Neural cell (in vitro differentiated cells): ENCODE measurements at regions not wholly inside any gene's neighbourhood (a gene's known extent, or its start where the extent isn't known, plus 50 kb on each side); places are given as distances from the start of the nearest gene placed in this dataset.

Experiments
- H2AFZ ChIP-seq: fragments of 200-600, 300-800 bp; sonication (generic), shearing (Covaris generic); 2 replicates; pipeline ENCODE4 v1.6.0; 2014; ENCODE audit warnings: low read depth, mild to moderate bottlenecking, antibody characterized with exemption, low read length, moderate library complexity
- H3F3A ChIP-seq: fragments of 200-600 bp; shearing (Covaris generic); 2 replicates; pipeline ENCODE4 v1.6.1; 2016; ENCODE audit warnings: mild to moderate bottlenecking, moderate library complexity, mixed read lengths, antibody characterized with exemption, low read length; ENCODE audit not compliant: insufficient read depth, poor library complexity, severe bottlenecking
- H3K27ac ChIP-seq: fragments of 200-600, 300-800 bp; sonication (generic), shearing (Covaris generic); 2 replicates; pipeline ENCODE4 v1.5.1; 2014; ENCODE audit warnings: mild to moderate bottlenecking, low read length, moderate library complexity
- H3K27me3 ChIP-seq: fragments of 300-800, 200-600 bp; sonication (generic), shearing (Covaris generic); 2 replicates; pipeline ENCODE4 v1.6.0; 2014; ENCODE audit warnings: mild to moderate bottlenecking, low read depth, low read length, moderate library complexity; ENCODE audit not compliant: insufficient read depth
- H3K36me3 ChIP-seq: fragments of 300-800, 200-600 bp; sonication (generic), shearing (Covaris generic); 2 replicates; pipeline ENCODE4 v1.5.1; 2014; ENCODE audit warnings: mild to moderate bottlenecking, antibody characterized with exemption, low read length, moderate library complexity; ENCODE audit not compliant: insufficient read depth
- H3K4me2 ChIP-seq: fragments of 300-800, 200-600 bp; sonication (generic), shearing (Covaris generic); 2 replicates; pipeline ENCODE4 v1.6.0; 2014; ENCODE audit warnings: mild to moderate bottlenecking, low read length
- H3K4me3 ChIP-seq: fragments of 300-800, 200-600 bp; sonication (generic), shearing (Covaris generic); 2 replicates; pipeline ENCODE4 v1.5.1; 2014; ENCODE audit warnings: mild to moderate bottlenecking, low read length, moderate library complexity
- H3K79me2 ChIP-seq: fragments of 200-600 bp; shearing (Covaris generic); replicated peaks from 2 replicates; pipeline ENCODE4 v1.6.0; 2014; ENCODE audit warnings: mild to moderate bottlenecking, low read length, moderate library complexity; ENCODE audit not compliant: insufficient read depth
- H3K9ac ChIP-seq: fragments of 300-800, 200-600 bp; sonication (generic), shearing (Covaris generic); 2 replicates; pipeline ENCODE4 v1.6.1; 2016; ENCODE audit warnings: mild to moderate bottlenecking, low read length, mixed read lengths
- H3K9me2 ChIP-seq: fragments of 200-600 bp; shearing (Covaris generic); 2 replicates; pipeline ENCODE4 v1.6.1; 2016; ENCODE audit warnings: mild to moderate bottlenecking, low read length, mixed read lengths; ENCODE audit not compliant: insufficient read depth
- H3K9me3 ChIP-seq: fragments of 200-600, 300-800 bp; sonication (generic), shearing (Covaris generic); 2 replicates; pipeline ENCODE4 v1.6.1; 2016; ENCODE audit warnings: mild to moderate bottlenecking, mixed run types, low read length, moderate library complexity, mixed read lengths
- H4K20me1 ChIP-seq: fragments of 200-600 bp; shearing (Covaris generic); 2 replicates; pipeline ENCODE4 v1.6.1; 2016; ENCODE audit warnings: mild to moderate bottlenecking, mixed run types; ENCODE audit not compliant: insufficient read depth
- EP300 ChIP-seq: fragments of 450-650 bp; conservative IDR thresholded peaks from 2 replicates; pipeline ENCODE4 v1.6.1; 2014; ENCODE audit warnings: antibody characterized with exemption, mild to moderate bottlenecking, moderate library complexity; ENCODE audit not compliant: poor library complexity, severe bottlenecking
- EZH2 ChIP-seq: fragments of 200-600, 300-800 bp; shearing (Covaris generic), sonication (generic); IDR thresholded peaks from 2 replicates; pipeline ENCODE4 v1.6.1; 2014; ENCODE audit warnings: antibody characterized with exemption, low read length, borderline replicate concordance, mild to moderate bottlenecking; ENCODE audit not compliant: insufficient read depth, poor library complexity, severe bottlenecking
- MXI1 ChIP-seq: fragments of 450-650 bp; conservative IDR thresholded peaks from 2 replicates; pipeline ENCODE4 v1.6.1; 2014; ENCODE audit warnings: antibody characterized with exemption, mild to moderate bottlenecking; ENCODE audit not compliant: poor library complexity, severe bottlenecking
- POLR2AphosphoS5 ChIP-seq: IDR thresholded peaks from 2 replicates; pipeline ENCODE4 v1.6.1; 2012
- SMC3 ChIP-seq: fragments of 450-650 bp; conservative IDR thresholded peaks from 2 replicates; pipeline ENCODE4 v1.6.1; 2014; ENCODE audit warnings: antibody characterized with exemption, mild to moderate bottlenecking, moderate library complexity; ENCODE audit not compliant: poor library complexity
- TF ChIP-seq, protein P1 (sequence below): IDR thresholded peaks from 2 replicates; pipeline ENCODE4 v1.6.1; 2012; ENCODE audit warnings: borderline replicate concordance
- TF ChIP-seq, protein P2 (sequence below): fragments of 450-650 bp; IDR thresholded peaks from 2 replicates; pipeline ENCODE4 v1.5.1; 2014; ENCODE audit warnings: antibody characterized with exemption, mild to moderate bottlenecking, moderate library complexity; ENCODE audit not compliant: poor library complexity, severe bottlenecking

DNA sequence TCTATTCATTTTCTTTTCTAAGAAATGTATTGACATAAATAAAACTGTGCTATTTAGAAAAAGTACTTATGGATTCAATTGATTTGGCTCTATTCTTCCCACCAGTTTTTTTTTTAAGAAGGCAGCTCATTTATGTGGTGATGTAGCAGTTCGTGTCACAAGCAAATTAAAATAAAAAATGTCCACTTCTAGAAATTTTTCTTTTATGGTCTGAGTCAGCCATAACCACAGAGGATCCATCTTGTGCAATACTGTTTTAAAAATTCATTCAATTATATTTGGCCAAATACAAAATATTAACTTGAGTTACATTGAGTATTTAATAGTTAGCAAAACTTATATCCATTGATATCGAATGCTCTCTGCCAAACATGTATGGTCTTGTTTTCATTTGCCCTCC, 207.9 kb upstream of the FAT1 start:
- H3K4me3 ChIP-seq: no peak overlapping the region
- no peaks in the 10 kb centered on the region for H3K36me3 ChIP-seq
- H3F3A ChIP-seq: no peaks in the 10 kb centered on the region
- H3K9me3 ChIP-seq: peaks cover 7% of the 10 kb centered on the region
- H3K9me2 ChIP-seq: no peaks in the 10 kb centered on the region
- no peak overlapping the region for H3K27ac ChIP-seq
- H3K27me3 ChIP-seq: no peaks in the 10 kb centered on the region
- TF ChIP-seq EZH2 (no peak), POLR2AphosphoS5 (no peak), SMC3 (no peak)
- TF ChIP-seq, protein P1, sequence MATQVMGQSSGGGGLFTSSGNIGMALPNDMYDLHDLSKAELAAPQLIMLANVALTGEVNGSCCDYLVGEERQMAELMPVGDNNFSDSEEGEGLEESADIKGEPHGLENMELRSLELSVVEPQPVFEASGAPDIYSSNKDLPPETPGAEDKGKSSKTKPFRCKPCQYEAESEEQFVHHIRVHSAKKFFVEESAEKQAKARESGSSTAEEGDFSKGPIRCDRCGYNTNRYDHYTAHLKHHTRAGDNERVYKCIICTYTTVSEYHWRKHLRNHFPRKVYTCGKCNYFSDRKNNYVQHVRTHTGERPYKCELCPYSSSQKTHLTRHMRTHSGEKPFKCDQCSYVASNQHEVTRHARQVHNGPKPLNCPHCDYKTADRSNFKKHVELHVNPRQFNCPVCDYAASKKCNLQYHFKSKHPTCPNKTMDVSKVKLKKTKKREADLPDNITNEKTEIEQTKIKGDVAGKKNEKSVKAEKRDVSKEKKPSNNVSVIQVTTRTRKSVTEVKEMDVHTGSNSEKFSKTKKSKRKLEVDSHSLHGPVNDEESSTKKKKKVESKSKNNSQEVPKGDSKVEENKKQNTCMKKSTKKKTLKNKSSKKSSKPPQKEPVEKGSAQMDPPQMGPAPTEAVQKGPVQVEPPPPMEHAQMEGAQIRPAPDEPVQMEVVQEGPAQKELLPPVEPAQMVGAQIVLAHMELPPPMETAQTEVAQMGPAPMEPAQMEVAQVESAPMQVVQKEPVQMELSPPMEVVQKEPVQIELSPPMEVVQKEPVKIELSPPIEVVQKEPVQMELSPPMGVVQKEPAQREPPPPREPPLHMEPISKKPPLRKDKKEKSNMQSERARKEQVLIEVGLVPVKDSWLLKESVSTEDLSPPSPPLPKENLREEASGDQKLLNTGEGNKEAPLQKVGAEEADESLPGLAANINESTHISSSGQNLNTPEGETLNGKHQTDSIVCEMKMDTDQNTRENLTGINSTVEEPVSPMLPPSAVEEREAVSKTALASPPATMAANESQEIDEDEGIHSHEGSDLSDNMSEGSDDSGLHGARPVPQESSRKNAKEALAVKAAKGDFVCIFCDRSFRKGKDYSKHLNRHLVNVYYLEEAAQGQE: no peak
- TF ChIP-seq, protein P2, sequence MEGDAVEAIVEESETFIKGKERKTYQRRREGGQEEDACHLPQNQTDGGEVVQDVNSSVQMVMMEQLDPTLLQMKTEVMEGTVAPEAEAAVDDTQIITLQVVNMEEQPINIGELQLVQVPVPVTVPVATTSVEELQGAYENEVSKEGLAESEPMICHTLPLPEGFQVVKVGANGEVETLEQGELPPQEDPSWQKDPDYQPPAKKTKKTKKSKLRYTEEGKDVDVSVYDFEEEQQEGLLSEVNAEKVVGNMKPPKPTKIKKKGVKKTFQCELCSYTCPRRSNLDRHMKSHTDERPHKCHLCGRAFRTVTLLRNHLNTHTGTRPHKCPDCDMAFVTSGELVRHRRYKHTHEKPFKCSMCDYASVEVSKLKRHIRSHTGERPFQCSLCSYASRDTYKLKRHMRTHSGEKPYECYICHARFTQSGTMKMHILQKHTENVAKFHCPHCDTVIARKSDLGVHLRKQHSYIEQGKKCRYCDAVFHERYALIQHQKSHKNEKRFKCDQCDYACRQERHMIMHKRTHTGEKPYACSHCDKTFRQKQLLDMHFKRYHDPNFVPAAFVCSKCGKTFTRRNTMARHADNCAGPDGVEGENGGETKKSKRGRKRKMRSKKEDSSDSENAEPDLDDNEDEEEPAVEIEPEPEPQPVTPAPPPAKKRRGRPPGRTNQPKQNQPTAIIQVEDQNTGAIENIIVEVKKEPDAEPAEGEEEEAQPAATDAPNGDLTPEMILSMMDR: no peak
- no peaks in the 10 kb centered on the region for H3K79me2 ChIP-seq
- no peak overlapping the region for H2AFZ ChIP-seq
- H3K4me2 ChIP-seq: no peak overlapping the region
- H3K9ac ChIP-seq: no peak overlapping the region
- no peaks in the 10 kb centered on the region for H4K20me1 ChIP-seq

DNA sequence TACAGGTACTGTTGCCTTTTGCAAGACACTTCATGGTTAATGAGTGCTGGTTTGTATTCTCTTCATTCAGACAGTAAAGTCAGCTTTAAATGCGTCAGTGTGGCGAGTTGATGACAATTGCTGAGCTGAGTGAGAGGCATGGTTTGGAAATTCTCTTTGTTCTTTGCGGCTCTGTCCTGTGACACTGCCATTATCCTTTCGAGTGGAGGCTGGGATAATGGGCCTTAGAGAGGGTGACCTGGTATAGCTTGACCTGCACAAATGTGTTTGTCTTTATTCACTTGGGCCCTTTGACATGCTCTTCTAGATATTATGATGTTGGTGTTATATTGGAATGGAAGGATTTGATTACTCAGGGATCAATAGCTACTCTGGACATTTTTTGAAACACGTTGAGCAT, 208.5 kb upstream of the FAT1 start:
- no peak overlapping the region for H3K27ac ChIP-seq
- H4K20me1 ChIP-seq: no peaks in the 10 kb centered on the region
- H3K79me2 ChIP-seq: no peaks in the 10 kb centered on the region
- TF ChIP-seq EP300 (peak; percentile 16), POLR2AphosphoS5 (no peak)
- H3K4me3 ChIP-seq: no peak overlapping the region
- no peaks in the 10 kb centered on the region for H3K27me3 ChIP-seq
- H3F3A ChIP-seq: no peaks in the 10 kb centered on the region
- H3K9me3 ChIP-seq: peaks cover 7% of the 10 kb centered on the region
- H3K36me3 ChIP-seq: no peaks in the 10 kb centered on the region
- no peak overlapping the region for H3K9ac ChIP-seq
- no peaks in the 10 kb centered on the region for H3K9me2 ChIP-seq
- H2AFZ ChIP-seq: peak overlapping the region; percentile 3
- no peak overlapping the region for H3K4me2 ChIP-seq

DNA sequence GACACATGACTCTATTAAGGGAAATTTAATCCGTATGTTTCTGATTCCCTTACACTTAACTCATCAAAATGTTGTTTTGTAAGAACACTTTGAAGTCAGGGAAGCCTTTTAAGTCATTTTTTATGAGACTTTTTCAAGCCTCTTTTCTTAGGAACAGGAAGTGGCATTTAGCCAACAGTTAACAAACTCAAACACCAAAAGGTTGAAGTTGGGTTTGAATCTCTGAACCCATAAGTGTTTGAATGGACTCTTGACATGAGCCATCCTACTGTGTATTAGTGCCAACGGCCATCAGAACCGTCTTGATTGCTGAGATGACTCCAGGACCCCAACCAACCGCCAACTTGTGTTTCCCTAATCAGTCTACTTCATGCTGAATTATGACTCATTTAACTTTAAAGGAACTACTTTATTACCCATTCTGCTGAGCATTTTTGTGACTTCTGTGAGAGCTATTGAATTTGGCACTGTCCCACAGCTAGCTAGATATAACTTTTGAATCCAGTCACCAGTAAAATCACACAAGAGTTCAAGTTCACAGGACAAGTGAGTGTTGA, 209.1 kb upstream of the FAT1 start:
- no peaks in the 10 kb centered on the region for H3K9me2 ChIP-seq
- H3K36me3 ChIP-seq: no peaks in the 10 kb centered on the region
- no peak overlapping the region for H3K9ac ChIP-seq
- no peaks in the 10 kb centered on the region for H4K20me1 ChIP-seq
- peaks cover 7% of the 10 kb centered on the region for H3K9me3 ChIP-seq
- no peaks in the 10 kb centered on the region for H3K79me2 ChIP-seq
- peak overlapping the region; percentile 3 for H2AFZ ChIP-seq
- no peak overlapping the region for H3K4me3 ChIP-seq
- H3F3A ChIP-seq: no peaks in the 10 kb centered on the region
- H3K27ac ChIP-seq: no peak overlapping the region
- H3K27me3 ChIP-seq: no peaks in the 10 kb centered on the region
- H3K4me2 ChIP-seq: no peak overlapping the region
- TF ChIP-seq, protein P2: no peak
- TF ChIP-seq SMC3: no peak
- TF ChIP-seq EZH2: no peak
- TF ChIP-seq MXI1: no peak
- TF ChIP-seq, protein P1: no peak
